ENCODE measurements at regions not wholly inside any gene's neighbourhood (a gene's known extent, or its start where the extent isn't known, plus 50 kb on each side); places are given as distances from the start of the nearest gene placed in this dataset.

- intact Hi-C loops (cut with DNase I; ENCODE audit: low total_unique reads): no loop called here
- DNase-seq: no peak
- Histone ChIP-seq H3K4me3 (no peak overlapping the region), H3K36me3 (no peaks in the 10 kb centered on the region), H3K27ac (no peak overlapping the region), H3K27me3 (no peaks in the 10 kb centered on the region), H3K9me3 (no peaks in the 10 kb centered on the region), H3K4me1 (no peaks in the 10 kb centered on the region)
- TF ChIP-seq POLR2A (IDR thresholded peaks at IDR 0.05): no peak
- no peak for TF ChIP-seq CTCF (IDR thresholded peaks at IDR 0.05 in 4 of 5, conservative IDR thresholded peaks at IDR 0.05 in 1 of 5)
- in situ Hi-C loops (cut with MboI; ENCODE audit: low sequenced_read_pairs in 4 of 4): no loop called here
- no peak for ATAC-seq
These were observed 136.3 kb upstream of the ANKRD55 start for GRCh38 chr5:56369361-56369811.

GRCh38 chr5:56367748-56368147, 134.6 kb upstream of the ANKRD55 start:
- Histone ChIP-seq H3K27ac (no peak overlapping the region), H3K4me1 (no peaks in the 10 kb centered on the region), H3K27me3 (no peaks in the 10 kb centered on the region), H3K4me3 (no peak overlapping the region), H3K9me3 (no peaks in the 10 kb centered on the region), H3K36me3 (no peaks in the 10 kb centered on the region)
- ATAC-seq (no peak), DNase-seq (no peak)
- intact Hi-C loops (cut with DNase I; ENCODE audit: low total_unique reads): no loop called here
- TF ChIP-seq CTCF (IDR thresholded peaks at IDR 0.05 in 4 of 5, conservative IDR thresholded peaks at IDR 0.05 in 1 of 5): no peak
- no peak for TF ChIP-seq POLR2A (IDR thresholded peaks at IDR 0.05)
- in situ Hi-C loops (cut with MboI; ENCODE audit: low sequenced_read_pairs in 4 of 4): no loop called here

- TF ChIP-seq CTCF (IDR thresholded peaks at IDR 0.05 in 4 of 5, conservative IDR thresholded peaks at IDR 0.05 in 1 of 5) (no peak), POLR2A (IDR thresholded peaks at IDR 0.05) (no peak)
- no peak overlapping the region for H3K4me3 ChIP-seq
- DNase-seq: no peak
- H3K9me3 ChIP-seq: no peaks in the 10 kb centered on the region
- ATAC-seq: no peak
- intact Hi-C loops (cut with DNase I; ENCODE audit: low total_unique reads) (no loop called here), in situ Hi-C loops (cut with MboI; ENCODE audit: low sequenced_read_pairs in 4 of 4) (no loop called here)
- H3K36me3 ChIP-seq: no peaks in the 10 kb centered on the region
- no peaks in the 10 kb centered on the region for H3K4me1 ChIP-seq
- H3K27ac ChIP-seq: no peak overlapping the region
- H3K27me3 ChIP-seq: no peaks in the 10 kb centered on the region
These were observed 133.9 kb upstream of the ANKRD55 start for GRCh38 chr5:56366986-56367385.

GRCh38 chr5:56361398-56361797, 128.3 kb upstream of the ANKRD55 start:
- ATAC-seq: no peak
- in situ Hi-C loops (cut with MboI; ENCODE audit: low sequenced_read_pairs in 4 of 4) (no loop called here), intact Hi-C loops (cut with DNase I; ENCODE audit: low total_unique reads) (no loop called here)

More at GRCh38 chr5:56361398-56361797, 128.3 kb upstream of the ANKRD55 start:
- H3K4me1 ChIP-seq: peaks cover 0 to 8% of the 10 kb centered on the region in 2 donors
- H3K27ac ChIP-seq: no peak overlapping the region
- no peaks in the 10 kb centered on the region for H3K36me3 ChIP-seq
- H3K9me3 ChIP-seq: no peaks in the 10 kb centered on the region
- no peaks in the 10 kb centered on the region for H3K27me3 ChIP-seq
- TF ChIP-seq CTCF (IDR thresholded peaks at IDR 0.05 in 4 of 5, conservative IDR thresholded peaks at IDR 0.05 in 1 of 5): no peak
- TF ChIP-seq POLR2A (IDR thresholded peaks at IDR 0.05): no peak
- no peak for DNase-seq
- H3K4me3 ChIP-seq: no peak overlapping the region

All from gastrocnemius medialis (tissue), 4 donors.